Breast epithelium (tissue), 3 donors: ENCODE measurements at regions not wholly inside any gene's neighbourhood (a gene's known extent, or its start where the extent isn't known, plus 50 kb on each side); places are given as distances from the start of the nearest gene placed in this dataset.

Source experiments
- CTCF ChIP-seq, 3 donors: fragments of 450-650 bp; IDR thresholded peaks; one replicate each; pipeline ENCODE4 v1.5.1; 2016 to 2017; ENCODE audit warnings: antibody characterized with exemption in 3 of 3, mild to moderate bottlenecking in 3 of 3, moderate library complexity in 3 of 3
- POLR2A ChIP-seq: fragments of 450-650 bp; IDR thresholded peaks from one replicate; pipeline ENCODE4 v1.6.1; 2016; ENCODE audit warnings: antibody characterized with exemption, mild to moderate bottlenecking, moderate library complexity
- POLR2AphosphoS5 ChIP-seq, 3 donors: sonication (generic); formaldehyde crosslinking; IDR thresholded peaks; one replicate each; pipeline ENCODE4 v1.6.1; 2017; ENCODE audit warnings: antibody characterized with exemption in 3 of 3

DNA sequence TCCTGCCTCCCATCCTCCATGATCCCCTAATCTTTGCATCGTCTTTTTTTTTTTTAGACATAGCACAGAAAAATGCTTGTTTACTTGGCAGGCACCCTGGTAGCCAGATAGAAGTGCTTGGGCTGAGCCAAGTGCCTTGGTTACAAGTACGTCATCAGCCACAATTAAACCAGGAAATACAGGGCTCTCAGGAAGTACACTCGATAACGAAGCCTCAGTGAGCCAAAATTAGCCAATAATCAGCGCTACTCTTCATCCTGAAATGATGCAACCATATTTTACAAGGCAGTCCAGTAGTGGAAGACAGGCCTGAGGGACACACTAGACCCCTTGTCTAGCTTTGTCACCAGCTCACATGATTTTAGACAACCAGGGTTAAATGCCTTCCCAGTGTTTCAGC lies 194.0 kb upstream of the NBEA start:
- TF ChIP-seq POLR2A (no peak), CTCF (IDR thresholded peaks at IDR 0.05) (no peak), POLR2AphosphoS5 (IDR thresholded peaks at IDR 0.05) (no peak)
